SK-N-SH (cell line): ENCODE measurements at regions not wholly inside any gene's neighbourhood (a gene's known extent, or its start where the extent isn't known, plus 50 kb on each side); places are given as distances from the start of the nearest gene placed in this dataset.

Experiments
- CTCF ChIA-PET: fragments of 300-600, 350-600 bp; formaldehyde crosslinking; extraction: SDS; loops from one replicate; lab custom pipeline; 2021; lab: Yijun Ruan, JAX
- POLR2A ChIA-PET: fragments of 350-600 bp; sonication (Branson Sonifier 250); formaldehyde crosslinking; extraction: SDS; loops from one replicate; lab custom pipeline; 2020; ENCODE audit warnings: antibody characterized with exemption, inconsistent platforms; lab: Yijun Ruan, JAX
- DNase-seq: peaks from one replicate; pipeline ENCODE4 v3.0.0; 2012
- H2AFZ ChIP-seq: fragments of 200-600 bp; sonication (generic); 2 replicates; pipeline ENCODE4 v1.8.1; 2016; ENCODE audit warnings: antibody characterized with exemption, mild to moderate bottlenecking, low read depth
- H3F3A ChIP-seq: fragments of 200-600 bp; sonication (generic); replicated peaks from 2 replicates; pipeline ENCODE3; 2016; ENCODE audit warnings: antibody characterized with exemption, mild to moderate bottlenecking; ENCODE audit not compliant: insufficient read depth
- H3K27ac ChIP-seq, 2 experiments: fragments of 200-500 bp in 1 of 2; fragments of 200-600 bp in 1 of 2; sonication (Bioruptor generic) in 1 of 2; sonication (generic), shearing (Covaris generic) in 1 of 2; 2 replicates each; pipeline versions ENCODE4 v1.5.1 to v1.6.1; 2014 to 2016; ENCODE audit warnings: low read depth in 2 of 2, inconsistent platforms in 1 of 2, low read length in 1 of 2, mild to moderate bottlenecking in 1 of 2, mixed read lengths in 1 of 2
- H3K27me3 ChIP-seq: fragments of 200-600 bp; sonication (generic), shearing (Covaris generic); 2 replicates; pipeline ENCODE4 v1.6.1; 2016; ENCODE audit warnings: mixed run types; ENCODE audit not compliant: insufficient read depth
- H3K36me3 ChIP-seq, 2 experiments: fragments of 200-500 bp in 1 of 2; fragments of 200-600 bp in 1 of 2; sonication (Bioruptor generic) in 1 of 2; sonication (generic) in 1 of 2; replicated peaks in 1 of 2; 2 replicates each; pipeline versions ENCODE3 to v1.5.1; 2014 to 2016; ENCODE audit warnings: low read length in 1 of 2, mild to moderate bottlenecking in 1 of 2; ENCODE audit not compliant: insufficient read depth in 2 of 2, control insufficient read depth in 1 of 2
- H3K4me1 ChIP-seq, 2 experiments: fragments of 200-500 bp in 1 of 2; fragments of 200-600 bp in 1 of 2; sonication (Bioruptor generic) in 1 of 2; sonication (generic), shearing (Covaris generic) in 1 of 2; 2 replicates each; pipeline versions ENCODE4 v1.5.1 to v1.6.1; 2014 to 2016; ENCODE audit warnings: low read depth in 1 of 2, low read length in 1 of 2, mixed run types in 1 of 2; ENCODE audit not compliant: insufficient read depth in 2 of 2, control insufficient read depth in 1 of 2
- H3K4me2 ChIP-seq: fragments of 200-600 bp; sonication (generic), shearing (Covaris generic); 2 replicates; pipeline ENCODE4 v1.6.1; 2017; ENCODE audit warnings: mixed run types
- H3K4me3 ChIP-seq, 2 experiments: fragments of 200-500 bp in 1 of 2; fragments of 200-600 bp in 1 of 2; sonication (Bioruptor generic) in 1 of 2; sonication (generic), shearing (Covaris generic) in 1 of 2; 2 replicates each; pipeline versions ENCODE4 v1.5.1 to v1.8.1; 2014 to 2016; ENCODE audit warnings: low read depth in 2 of 2, inconsistent platforms in 1 of 2, low read length in 1 of 2, mild to moderate bottlenecking in 1 of 2, mixed read lengths in 1 of 2, moderate library complexity in 1 of 2
- H3K79me2 ChIP-seq: fragments of 200-600 bp; sonication (generic); 2 replicates; pipeline ENCODE4 v1.8.1; 2017; ENCODE audit warnings: mild to moderate bottlenecking; ENCODE audit not compliant: insufficient read depth
- H3K9ac ChIP-seq: fragments of 200-600 bp; sonication (generic); 2 replicates; pipeline ENCODE4 v1.6.1; 2017; ENCODE audit warnings: mixed run types
- H3K9me2 ChIP-seq: fragments of 200-600 bp; sonication (generic); 2 replicates; pipeline ENCODE4 v1.6.1; 2017; ENCODE audit warnings: mixed run types
- H3K9me3 ChIP-seq: fragments of 200-600 bp; sonication (generic); 2 replicates; pipeline ENCODE4 v1.6.1; 2017; ENCODE audit warnings: mixed run types, mild to moderate bottlenecking, moderate library complexity
- H4K20me1 ChIP-seq: fragments of 200-600 bp; sonication (generic); 2 replicates; pipeline ENCODE4 v1.6.1; 2017; ENCODE audit warnings: mild to moderate bottlenecking, mixed run types; ENCODE audit not compliant: insufficient read depth
- CHD2 ChIP-seq: fragments of 150-350 bp; IDR thresholded peaks from 2 replicates; pipeline ENCODE4 v1.6.1; 2018; ENCODE audit warnings: low read length; ENCODE audit not compliant: partially characterized antibody
- CTCF ChIP-seq: fragments of 200-600 bp; sonication (generic); IDR thresholded peaks from 2 replicates; pipeline ENCODE4 v1.6.1; 2017; ENCODE audit warnings: antibody characterized with exemption, mild to moderate bottlenecking, moderate library complexity
- ELF1 ChIP-seq: IDR thresholded peaks from 2 replicates; pipeline ENCODE4 v1.4.0; 2012
- FOSL2 ChIP-seq: IDR thresholded peaks from 2 replicates; pipeline ENCODE4 v1.4.0; 2012; ENCODE audit warnings: low read depth, mild to moderate bottlenecking, moderate library complexity, borderline replicate concordance
- FOXJ3 ChIP-seq: sonication (generic); formaldehyde crosslinking; IDR thresholded peaks from 2 replicates; pipeline ENCODE4 v1.5.1; 2020; ENCODE audit warnings: mild to moderate bottlenecking, missing genetic modification reagents
- FOXM1 ChIP-seq: IDR thresholded peaks from 2 replicates; pipeline ENCODE4 v1.4.0; 2012; ENCODE audit warnings: low read depth, mild to moderate bottlenecking
- GABPA ChIP-seq: IDR thresholded peaks from 2 replicates; pipeline ENCODE4 v1.4.0; 2012; ENCODE audit warnings: low read depth, mild to moderate bottlenecking
- GATA2 ChIP-seq: sonication (generic); formaldehyde crosslinking; IDR thresholded peaks from 2 replicates; pipeline ENCODE4 v1.5.0; 2020; ENCODE audit warnings: mild to moderate bottlenecking, missing genetic modification reagents
- IRF3 ChIP-seq: fragments of 150-350 bp; IDR thresholded peaks from 2 replicates; pipeline ENCODE4 v1.6.1; 2016; ENCODE audit warnings: mild to moderate bottlenecking, low read depth, low read length
- MAX ChIP-seq: IDR thresholded peaks from 2 replicates; pipeline ENCODE4 v1.4.0; 2012; ENCODE audit warnings: low read depth
- MXI1 ChIP-seq: IDR thresholded peaks from 2 replicates; pipeline ENCODE4 v1.6.1; 2012; ENCODE audit warnings: mild to moderate bottlenecking, low read depth, low read length, improper control_type of control experiment
- NFIC ChIP-seq: IDR thresholded peaks from 2 replicates; pipeline ENCODE4 v1.4.0; 2012; ENCODE audit warnings: borderline replicate concordance
- NRF1 ChIP-seq: IDR thresholded peaks from 2 replicates; pipeline ENCODE4 v1.6.1; 2012; ENCODE audit warnings: low read depth, mild to moderate bottlenecking, low read length
- PBX3 ChIP-seq: IDR thresholded peaks from 2 replicates; pipeline ENCODE4; 2012
- RAD21 ChIP-seq: IDR thresholded peaks from 2 replicates; pipeline ENCODE4 v1.6.1; 2012; ENCODE audit warnings: mild to moderate bottlenecking, low read length
- RCOR1 ChIP-seq: fragments of 150-350 bp; IDR thresholded peaks from 2 replicates; pipeline ENCODE4 v1.6.1; 2017; ENCODE audit warnings: antibody characterized with exemption, low read length
- RXRA ChIP-seq: IDR thresholded peaks from 2 replicates; pipeline ENCODE4 v1.4.0; 2012; ENCODE audit warnings: low read depth, mild to moderate bottlenecking, borderline replicate concordance
- SIN3A ChIP-seq: IDR thresholded peaks from 2 replicates; pipeline ENCODE4 v1.6.1; 2012; ENCODE audit warnings: low read depth, mild to moderate bottlenecking, low read length, moderate library complexity, borderline replicate concordance
- SMC3 ChIP-seq: IDR thresholded peaks from 2 replicates; pipeline ENCODE4 v1.6.1; 2012; ENCODE audit warnings: low read depth, low read length, improper control_type of control experiment
- TAF1 ChIP-seq: IDR thresholded peaks from 2 replicates; pipeline ENCODE4 v1.6.1; 2012; ENCODE audit warnings: low read depth, mild to moderate bottlenecking, low read length, moderate library complexity, borderline replicate concordance
- USF1 ChIP-seq: IDR thresholded peaks from 2 replicates; pipeline ENCODE4 v1.4.0; 2012; ENCODE audit warnings: low read depth, borderline replicate concordance
- ZBTB33 ChIP-seq: IDR thresholded peaks from 2 replicates; pipeline ENCODE4 v1.4.0; 2012; ENCODE audit warnings: low read depth, borderline replicate concordance
- WGBS: methylation state at CpG from one replicate; pipeline ENCODE4 v1.1.6; 2017; ENCODE audit warnings: low lambda C conversion rate; 5-methylcytosine and 5-hydroxymethylcytosine counted together

- Histone ChIP-seq H3K79me2 (no peaks in the 10 kb centered on the region), H3K27ac (no peak overlapping the region), H3K4me3 (no peak overlapping the region), H3F3A (no peaks in the 10 kb centered on the region), H3K27me3 (no peaks in the 10 kb centered on the region), H4K20me1 (no peaks in the 10 kb centered on the region), H3K9ac (no peak overlapping the region), H3K9me3 (no peaks in the 10 kb centered on the region), H3K36me3 (no peaks in the 10 kb centered on the region)
- no peak for DNase-seq
- POLR2A ChIA-PET = no interaction called here
- no peak for TF ChIP-seq CHD2
- TF ChIP-seq SIN3A = no peak
- no peak for TF ChIP-seq ZBTB33
- no peak for TF ChIP-seq NRF1
- TF ChIP-seq FOXM1 = no peak
- no peak for TF ChIP-seq ELF1
- no peak for TF ChIP-seq RXRA
- no peak for TF ChIP-seq NFIC
- TF ChIP-seq, all 33 proteins: peak for 0
- no peak overlapping the region for H3K4me2 ChIP-seq
- H3K9me2 ChIP-seq = no peaks in the 10 kb centered on the region
- WGBS = 45% methylated on average over 3 of the region's 3 CpGs
- H3K4me1 ChIP-seq = peaks cover 0 to 4% of the 10 kb centered on the region in 2 experiments; a peak in 1 of 4 replicates
- CTCF ChIA-PET = no interaction called here
- no peak overlapping the region for H2AFZ ChIP-seq
Measured at GRCh38 chr2:15722980-15723379, 131.3 kb downstream of the DDX1 start.

- H3K27me3 ChIP-seq = no peaks in the 10 kb centered on the region
- H3K27ac ChIP-seq = no peak overlapping the region
- no peaks in the 10 kb centered on the region for H3F3A ChIP-seq
- no peaks in the 10 kb centered on the region for H4K20me1 ChIP-seq
- H3K4me3 ChIP-seq = no peak overlapping the region
- no peak for DNase-seq
- TF ChIP-seq SMC3 = no peak
- TF ChIP-seq FOXM1 = no peak
- TF ChIP-seq IRF3 = no peak
- no peak for TF ChIP-seq GATA2 (CRISPR knock-in tag)
- no peak for TF ChIP-seq NFIC
- no peak for TF ChIP-seq RAD21
- TF ChIP-seq GABPA = no peak
- no peak for TF ChIP-seq RCOR1
- TF ChIP-seq USF1 = no peak
- TF ChIP-seq FOSL2 = no peak
- TF ChIP-seq FOXJ3 = no peak
- TF ChIP-seq PBX3 = no peak
- TF ChIP-seq CTCF = no peak
- no peak for TF ChIP-seq MAX
- TF ChIP-seq TAF1 = no peak
- TF ChIP-seq MXI1 = no peak
- 30% methylated on average over 6 of the region's 6 CpGs for WGBS
- ChIA-PET POLR2A (no interaction called here), CTCF (interaction anchor here (0.9 to 1.6 kb wide), 2 partner anchors 8 to 27 kb away, joined by 4 read pairs; no protein-coding TSS in a partner anchor)
- H3K4me2 ChIP-seq = no peak overlapping the region
- H3K9me2 ChIP-seq = no peaks in the 10 kb centered on the region
- H3K9me3 ChIP-seq = no peaks in the 10 kb centered on the region
- H2AFZ ChIP-seq = no peak overlapping the region
- no peaks in the 10 kb centered on the region for H3K79me2 ChIP-seq
- H3K9ac ChIP-seq = no peak overlapping the region
- H3K36me3 ChIP-seq = no peaks in the 10 kb centered on the region
- H3K4me1 ChIP-seq = peaks cover 0 to 4% of the 10 kb centered on the region in 2 experiments; a peak in 1 of 4 replicates
Measured at GRCh38 chr2:15724235-15724634, 132.6 kb downstream of the DDX1 start.
